GM12874 (cell line): ENCODE measurements at regions not wholly inside any gene's neighbourhood (a gene's known extent, or its start where the extent isn't known, plus 50 kb on each side); places are given as distances from the start of the nearest gene placed in this dataset.

ENCODE experiments used
- CTCF ChIP-seq: IDR thresholded peaks from 2 replicates; pipeline ENCODE4 v1.5.1; 2011; ENCODE audit warnings: low read depth, mild to moderate bottlenecking, control low read depth, low read length, moderate library complexity; ENCODE audit not compliant: insufficient read depth

GRCh38 chr12:38484821-38485449 lies 168.4 kb downstream of the ALG10B start:
- TF ChIP-seq CTCF = no peak

GRCh38 chr12:38488866-38489265 lies 172.3 kb downstream of the ALG10B start:
- TF ChIP-seq CTCF = no peak

GRCh38 chr12:38490073-38490472 lies 173.5 kb downstream of the ALG10B start:
- TF ChIP-seq CTCF = no peak

- no peak for TF ChIP-seq CTCF
Observed at GRCh38 chr12:38490941-38491340, 174.4 kb downstream of the ALG10B start.

- TF ChIP-seq CTCF = no peak
Observed at GRCh38 chr12:38501481-38501880, 184.9 kb downstream of the ALG10B start.

- no peak for TF ChIP-seq CTCF
Observed at GRCh38 chr12:38501991-38502390, 185.4 kb downstream of the ALG10B start.

GRCh38 chr12:38502415-38502814 lies 185.8 kb downstream of the ALG10B start:
- TF ChIP-seq CTCF = no peak
